ENCODE measurements at regions not wholly inside any gene's neighbourhood (a gene's known extent, or its start where the extent isn't known, plus 50 kb on each side); places are given as distances from the start of the nearest gene placed in this dataset.

GRCh38 chr3:41103200-41103599 lies 96.1 kb upstream of the CTNNB1 start:
- Histone ChIP-seq H3K4me3 (no peak overlapping the region), H3K9me3 (ENCODE audit: low read depth) (no peaks in the 10 kb centered on the region), H3K27ac (no peak overlapping the region), H3K4me1 (ENCODE audit: low read depth) (peaks cover 18% of the 10 kb centered on the region), H3K36me3 (no peaks in the 10 kb centered on the region), H3K27me3 (no peaks in the 10 kb centered on the region)
- TF ChIP-seq, protein P1, sequence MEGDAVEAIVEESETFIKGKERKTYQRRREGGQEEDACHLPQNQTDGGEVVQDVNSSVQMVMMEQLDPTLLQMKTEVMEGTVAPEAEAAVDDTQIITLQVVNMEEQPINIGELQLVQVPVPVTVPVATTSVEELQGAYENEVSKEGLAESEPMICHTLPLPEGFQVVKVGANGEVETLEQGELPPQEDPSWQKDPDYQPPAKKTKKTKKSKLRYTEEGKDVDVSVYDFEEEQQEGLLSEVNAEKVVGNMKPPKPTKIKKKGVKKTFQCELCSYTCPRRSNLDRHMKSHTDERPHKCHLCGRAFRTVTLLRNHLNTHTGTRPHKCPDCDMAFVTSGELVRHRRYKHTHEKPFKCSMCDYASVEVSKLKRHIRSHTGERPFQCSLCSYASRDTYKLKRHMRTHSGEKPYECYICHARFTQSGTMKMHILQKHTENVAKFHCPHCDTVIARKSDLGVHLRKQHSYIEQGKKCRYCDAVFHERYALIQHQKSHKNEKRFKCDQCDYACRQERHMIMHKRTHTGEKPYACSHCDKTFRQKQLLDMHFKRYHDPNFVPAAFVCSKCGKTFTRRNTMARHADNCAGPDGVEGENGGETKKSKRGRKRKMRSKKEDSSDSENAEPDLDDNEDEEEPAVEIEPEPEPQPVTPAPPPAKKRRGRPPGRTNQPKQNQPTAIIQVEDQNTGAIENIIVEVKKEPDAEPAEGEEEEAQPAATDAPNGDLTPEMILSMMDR (IDR thresholded peaks at IDR 0.05; ENCODE audit: low read depth, low read length): no peak
- DNase-seq (ENCODE audit: low read depth in 1 of 2, low spot score in 1 of 2): no peak

DNA sequence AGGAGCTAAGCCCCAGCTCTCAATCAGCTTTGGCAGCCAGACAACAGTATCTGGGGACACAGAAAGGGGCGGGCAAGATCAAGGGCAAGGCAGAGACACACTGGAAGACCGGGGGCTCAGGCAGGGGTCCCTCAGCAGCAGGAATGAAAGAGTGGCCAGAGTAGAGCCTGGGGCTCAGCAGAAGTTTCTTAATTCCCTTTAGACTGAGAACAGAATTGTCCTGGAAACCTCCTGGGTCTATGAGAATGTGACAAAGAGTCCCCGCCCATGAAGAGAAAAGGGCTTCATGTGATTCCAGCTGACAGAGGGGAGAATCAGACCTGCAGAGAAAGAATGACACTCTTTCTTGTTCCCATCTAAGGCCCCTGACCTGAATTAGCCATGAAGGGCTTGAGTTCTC lies 95.2 kb upstream of the CTNNB1 start:
- DNase-seq (ENCODE audit: low read depth in 1 of 2, low spot score in 1 of 2): no peak
- H3K4me3 ChIP-seq: no peak overlapping the region
- TF ChIP-seq, protein P1 (IDR thresholded peaks at IDR 0.05; ENCODE audit: low read depth, low read length): no peak
- no peak overlapping the region for H3K27ac ChIP-seq
- H3K27me3 ChIP-seq: no peaks in the 10 kb centered on the region
- no peaks in the 10 kb centered on the region for H3K36me3 ChIP-seq
- no peaks in the 10 kb centered on the region for H3K9me3 ChIP-seq (ENCODE audit: low read depth)
- H3K4me1 ChIP-seq (ENCODE audit: low read depth): peaks cover 18% of the 10 kb centered on the region

DNA sequence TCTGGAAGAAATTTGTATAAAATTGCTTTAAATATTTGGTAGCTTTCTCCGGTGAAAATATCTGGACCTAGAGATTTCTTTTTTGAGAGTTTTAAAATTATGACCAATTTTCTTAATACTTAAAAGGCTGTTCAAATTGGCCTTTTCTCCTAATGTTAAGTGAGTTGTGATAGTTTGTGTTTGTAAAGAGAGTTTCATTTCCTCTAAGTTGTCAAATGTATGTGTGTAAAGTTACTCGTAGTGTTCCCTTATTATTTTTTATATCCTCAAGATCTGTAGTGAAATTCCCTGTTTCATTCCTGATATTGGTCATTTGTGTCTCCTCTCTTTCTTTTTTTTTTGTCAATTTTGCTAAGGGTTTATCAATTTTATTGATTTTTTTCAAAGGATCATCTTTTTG lies 92.6 kb upstream of the CTNNB1 start:
- Histone ChIP-seq H3K9me3 (ENCODE audit: low read depth) (no peaks in the 10 kb centered on the region), H3K27me3 (no peaks in the 10 kb centered on the region), H3K27ac (no peak overlapping the region), H3K4me3 (no peak overlapping the region), H3K4me1 (ENCODE audit: low read depth) (peaks cover 31% of the 10 kb centered on the region), H3K36me3 (no peaks in the 10 kb centered on the region)
- TF ChIP-seq, protein P1 (IDR thresholded peaks at IDR 0.05; ENCODE audit: low read depth, low read length): no peak
- DNase-seq (ENCODE audit: low read depth in 1 of 2, low spot score in 1 of 2): no peak

- Histone ChIP-seq H3K4me3 (no peak overlapping the region), H3K4me1 (ENCODE audit: low read depth) (peaks cover 13% of the 10 kb centered on the region), H3K27me3 (no peaks in the 10 kb centered on the region), H3K27ac (peak overlapping the region; percentile 60), H3K9me3 (ENCODE audit: low read depth) (no peaks in the 10 kb centered on the region), H3K36me3 (no peaks in the 10 kb centered on the region)
- peak in 1 of 2 donors; percentile 72 for DNase-seq (ENCODE audit: low read depth in 1 of 2, low spot score in 1 of 2)
- TF ChIP-seq, protein P1 (IDR thresholded peaks at IDR 0.05; ENCODE audit: low read depth, low read length): no peak
Observed at GRCh38 chr3:41111011-41111410, 88.3 kb upstream of the CTNNB1 start.

DNA sequence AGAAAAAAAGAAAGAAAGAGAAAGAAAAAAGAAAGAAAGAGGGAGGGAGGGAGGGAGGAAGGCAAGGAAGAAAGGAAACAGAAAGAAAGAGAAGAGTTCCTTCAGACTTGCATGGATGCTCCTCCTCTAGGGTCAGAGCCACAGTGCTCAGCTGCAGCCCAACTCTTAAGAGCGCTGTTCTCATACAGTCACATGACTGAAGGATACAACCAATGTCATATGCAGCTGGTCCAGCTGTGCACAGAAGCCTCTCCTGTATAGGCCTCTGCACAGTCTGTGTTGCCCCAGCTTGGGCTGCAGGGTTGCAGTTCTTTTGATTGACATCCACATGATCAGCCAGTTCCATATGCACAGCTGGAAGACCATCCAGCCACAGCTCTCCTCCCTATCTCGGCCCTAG lies 86.8 kb upstream of the CTNNB1 start:
- Histone ChIP-seq H3K36me3 (no peaks in the 10 kb centered on the region), H3K4me1 (ENCODE audit: low read depth) (peaks cover 13% of the 10 kb centered on the region), H3K27me3 (no peaks in the 10 kb centered on the region), H3K27ac (no peak overlapping the region), H3K4me3 (no peak overlapping the region), H3K9me3 (ENCODE audit: low read depth) (no peaks in the 10 kb centered on the region)
- TF ChIP-seq, protein P1 (IDR thresholded peaks at IDR 0.05; ENCODE audit: low read depth, low read length): no peak
- DNase-seq (ENCODE audit: low read depth in 1 of 2, low spot score in 1 of 2): no peak

DNA sequence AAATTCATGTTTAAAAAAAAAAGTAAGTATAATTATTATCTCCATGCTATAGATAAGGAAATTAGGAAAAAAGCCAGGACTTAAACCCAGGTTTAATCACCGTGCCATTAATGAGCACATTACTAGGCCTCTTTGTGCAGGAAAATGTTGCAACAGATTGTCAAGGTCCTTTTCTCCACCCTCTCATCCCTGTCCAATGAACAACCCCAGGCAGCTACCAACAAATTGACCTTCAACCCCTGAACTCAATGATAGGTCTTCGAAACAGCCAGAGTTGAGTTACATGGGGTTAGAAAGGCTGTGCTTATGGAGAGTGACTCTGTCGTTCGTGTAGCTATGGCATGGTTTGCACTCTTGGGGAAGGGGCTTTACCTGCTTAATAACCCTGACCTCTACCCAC lies 84.2 kb upstream of the CTNNB1 start:
- no peaks in the 10 kb centered on the region for H3K9me3 ChIP-seq (ENCODE audit: low read depth)
- peaks cover 18% of the 10 kb centered on the region for H3K4me1 ChIP-seq (ENCODE audit: low read depth)
- no peak overlapping the region for H3K4me3 ChIP-seq
- TF ChIP-seq, protein P1 (IDR thresholded peaks at IDR 0.05; ENCODE audit: low read depth, low read length): no peak
- no peak overlapping the region for H3K27ac ChIP-seq
- H3K36me3 ChIP-seq: no peaks in the 10 kb centered on the region
- DNase-seq (ENCODE audit: low read depth in 1 of 2, low spot score in 1 of 2): no peak
- H3K27me3 ChIP-seq: no peaks in the 10 kb centered on the region
